ENCODE measurements at regions not wholly inside any gene's neighbourhood (a gene's known extent, or its start where the extent isn't known, plus 50 kb on each side); places are given as distances from the start of the nearest gene placed in this dataset.

GRCh38 chr5:24788829-24789514 lies 144.2 kb upstream of the CDH10 start:
- H3K4me1 ChIP-seq (ENCODE audit: control insufficient read depth, insufficient read depth, low read length), result no peaks in the 10 kb centered on the region
- H3K4me3 ChIP-seq (ENCODE audit: low read length), result no peak overlapping the region
- no peak for ATAC-seq
- H3K9me3 ChIP-seq (ENCODE audit: control insufficient read depth, low read length), result no peaks in the 10 kb centered on the region
- no peak overlapping the region for H3K27ac ChIP-seq (ENCODE audit: low read length)
- intact Hi-C loops (cut with DNase I), result no loop called here
- 73% methylated on average over 2 of the region's 2 CpGs for WGBS
- H3K27me3 ChIP-seq (ENCODE audit: control insufficient read depth, insufficient read depth), result no peaks in the 10 kb centered on the region
- no peak for DNase-seq

- no peak for DNase-seq
- Histone ChIP-seq H3K9me3 (ENCODE audit: control insufficient read depth, low read length) (peaks cover 2% of the 10 kb centered on the region), H3K4me3 (ENCODE audit: low read length) (no peak overlapping the region), H3K4me1 (ENCODE audit: control insufficient read depth, insufficient read depth, low read length) (no peaks in the 10 kb centered on the region), H3K27ac (ENCODE audit: low read length) (no peak overlapping the region), H3K27me3 (ENCODE audit: control insufficient read depth, insufficient read depth) (no peaks in the 10 kb centered on the region)
- WGBS, result 62% methylated on average over 4 of the region's 4 CpGs
- intact Hi-C loops (cut with DNase I), result no loop called here
- no peak for ATAC-seq
Observed at GRCh38 chr5:24786108-24786507, 141.3 kb upstream of the CDH10 start.

- peaks cover 2% of the 10 kb centered on the region for H3K9me3 ChIP-seq (ENCODE audit: control insufficient read depth, low read length)
- no peaks in the 10 kb centered on the region for H3K27me3 ChIP-seq (ENCODE audit: control insufficient read depth, insufficient read depth)
- intact Hi-C loops (cut with DNase I), result no loop called here
- no peak overlapping the region for H3K4me3 ChIP-seq (ENCODE audit: low read length)
- ATAC-seq, result no peak
- DNase-seq, result no peak
- no peak overlapping the region for H3K27ac ChIP-seq (ENCODE audit: low read length)
- H3K4me1 ChIP-seq (ENCODE audit: control insufficient read depth, insufficient read depth, low read length), result no peaks in the 10 kb centered on the region
Observed at GRCh38 chr5:24783596-24783995, 138.8 kb upstream of the CDH10 start.

GRCh38 chr5:24777392-24777791 lies 132.6 kb upstream of the CDH10 start:
- no peak for ATAC-seq

GRCh38 chr5:24773261-24773660 lies 128.5 kb upstream of the CDH10 start:
- no peak overlapping the region for H3K4me3 ChIP-seq (ENCODE audit: low read length)
- WGBS, result 5% methylated on average over 1 of the region's 1 CpG
- H3K27me3 ChIP-seq (ENCODE audit: control insufficient read depth, insufficient read depth), result no peaks in the 10 kb centered on the region
- ATAC-seq (no peak), DNase-seq (no peak)
- no peaks in the 10 kb centered on the region for H3K9me3 ChIP-seq (ENCODE audit: control insufficient read depth, low read length)
- no peaks in the 10 kb centered on the region for H3K4me1 ChIP-seq (ENCODE audit: control insufficient read depth, insufficient read depth, low read length)
- no peak overlapping the region for H3K27ac ChIP-seq (ENCODE audit: low read length)
- intact Hi-C loops (cut with DNase I), result no loop called here

More at GRCh38 chr5:24777392-24777791, 132.6 kb upstream of the CDH10 start:
- DNase-seq, result no peak
- Histone ChIP-seq H3K4me1 (ENCODE audit: control insufficient read depth, insufficient read depth, low read length) (no peaks in the 10 kb centered on the region), H3K27me3 (ENCODE audit: control insufficient read depth, insufficient read depth) (no peaks in the 10 kb centered on the region), H3K9me3 (ENCODE audit: control insufficient read depth, low read length) (peaks cover 2% of the 10 kb centered on the region), H3K4me3 (ENCODE audit: low read length) (no peak overlapping the region), H3K27ac (ENCODE audit: low read length) (no peak overlapping the region)
- 94% methylated on average over 10 of the region's 10 CpGs for WGBS
- intact Hi-C loops (cut with DNase I), result no loop called here

GRCh38 chr5:24767086-24767485 lies 122.3 kb upstream of the CDH10 start:
- Histone ChIP-seq H3K27me3 (ENCODE audit: control insufficient read depth, insufficient read depth) (no peaks in the 10 kb centered on the region), H3K4me3 (ENCODE audit: low read length) (no peak overlapping the region), H3K4me1 (ENCODE audit: control insufficient read depth, insufficient read depth, low read length) (no peaks in the 10 kb centered on the region), H3K27ac (ENCODE audit: low read length) (no peak overlapping the region), H3K9me3 (ENCODE audit: control insufficient read depth, low read length) (peaks cover 10% of the 10 kb centered on the region)
- no peak for DNase-seq
- intact Hi-C loops (cut with DNase I), result no loop called here
- no peak for ATAC-seq

- H3K27me3 ChIP-seq (ENCODE audit: control insufficient read depth, insufficient read depth), result no peaks in the 10 kb centered on the region
- 83% methylated on average over 1 of the region's 1 CpG for WGBS
- no peak for DNase-seq
Observed at GRCh38 chr5:24765219-24765618, 120.4 kb upstream of the CDH10 start.

GRCh38 chr5:24750355-24750754 lies 105.6 kb upstream of the CDH10 start:
- H3K4me3 ChIP-seq (ENCODE audit: low read length), result no peak overlapping the region
- H3K4me1 ChIP-seq (ENCODE audit: control insufficient read depth, insufficient read depth, low read length), result no peaks in the 10 kb centered on the region
- no peaks in the 10 kb centered on the region for H3K27me3 ChIP-seq (ENCODE audit: control insufficient read depth, insufficient read depth)
- WGBS, result 71% methylated on average over 3 of the region's 3 CpGs
- peaks cover 3% of the 10 kb centered on the region for H3K9me3 ChIP-seq (ENCODE audit: control insufficient read depth, low read length)
- no peak overlapping the region for H3K27ac ChIP-seq (ENCODE audit: low read length)
- peak in 1 of 3 donors; percentile 11 for DNase-seq
- ATAC-seq, result no peak
- intact Hi-C loops (cut with DNase I), result no loop called here

More at GRCh38 chr5:24765219-24765618, 120.4 kb upstream of the CDH10 start:
- Histone ChIP-seq H3K4me1 (ENCODE audit: control insufficient read depth, insufficient read depth, low read length) (no peaks in the 10 kb centered on the region), H3K9me3 (ENCODE audit: control insufficient read depth, low read length) (peaks cover 12% of the 10 kb centered on the region), H3K27ac (ENCODE audit: low read length) (no peak overlapping the region), H3K4me3 (ENCODE audit: low read length) (no peak overlapping the region)
- no peak for ATAC-seq
- intact Hi-C loops (cut with DNase I), result no loop called here

- no peaks in the 10 kb centered on the region for H3K27me3 ChIP-seq (ENCODE audit: control insufficient read depth, insufficient read depth)
- no peak overlapping the region for H3K4me3 ChIP-seq (ENCODE audit: low read length)
- DNase-seq (no peak), ATAC-seq (no peak)
- H3K4me1 ChIP-seq (ENCODE audit: control insufficient read depth, insufficient read depth, low read length), result no peaks in the 10 kb centered on the region
- no peak overlapping the region for H3K27ac ChIP-seq (ENCODE audit: low read length)
- intact Hi-C loops (cut with DNase I), result no loop called here
- WGBS, result 82% methylated on average over 3 of the region's 3 CpGs
- peaks cover 3% of the 10 kb centered on the region for H3K9me3 ChIP-seq (ENCODE audit: control insufficient read depth, low read length)
Observed at GRCh38 chr5:24749701-24750100, 104.9 kb upstream of the CDH10 start.

GRCh38 chr5:24747327-24747726 lies 102.5 kb upstream of the CDH10 start:
- intact Hi-C loops (cut with DNase I), result no loop called here
- WGBS, result 73% methylated on average over 6 of the region's 6 CpGs
- H3K9me3 ChIP-seq (ENCODE audit: control insufficient read depth, low read length), result peaks cover 3% of the 10 kb centered on the region
- ATAC-seq, result no peak
- no peak overlapping the region for H3K27ac ChIP-seq (ENCODE audit: low read length)
- H3K4me1 ChIP-seq (ENCODE audit: control insufficient read depth, insufficient read depth, low read length), result no peaks in the 10 kb centered on the region
- no peaks in the 10 kb centered on the region for H3K27me3 ChIP-seq (ENCODE audit: control insufficient read depth, insufficient read depth)
- no peak for DNase-seq
- no peak overlapping the region for H3K4me3 ChIP-seq (ENCODE audit: low read length)

GRCh38 chr5:24742334-24742733 lies 97.6 kb upstream of the CDH10 start:
- ATAC-seq (no peak), DNase-seq (no peak)
- Histone ChIP-seq H3K9me3 (ENCODE audit: control insufficient read depth, low read length) (peaks cover under 1% of the 10 kb centered on the region), H3K27me3 (ENCODE audit: control insufficient read depth, insufficient read depth) (no peaks in the 10 kb centered on the region), H3K27ac (ENCODE audit: low read length) (no peak overlapping the region), H3K4me1 (ENCODE audit: control insufficient read depth, insufficient read depth, low read length) (no peaks in the 10 kb centered on the region), H3K4me3 (ENCODE audit: low read length) (no peak overlapping the region)
- intact Hi-C loops (cut with DNase I), result no loop called here
- 70% methylated on average over 3 of the region's 3 CpGs for WGBS

GRCh38 chr5:24737163-24737562 lies 92.4 kb upstream of the CDH10 start:
- ATAC-seq (no peak), DNase-seq (no peak)
- no peak overlapping the region for H3K27ac ChIP-seq (ENCODE audit: low read length)
- no peaks in the 10 kb centered on the region for H3K4me1 ChIP-seq (ENCODE audit: control insufficient read depth, insufficient read depth, low read length)
- no peak overlapping the region for H3K4me3 ChIP-seq (ENCODE audit: low read length)
- H3K27me3 ChIP-seq (ENCODE audit: control insufficient read depth, insufficient read depth), result no peaks in the 10 kb centered on the region
- no peaks in the 10 kb centered on the region for H3K9me3 ChIP-seq (ENCODE audit: control insufficient read depth, low read length)
- intact Hi-C loops (cut with DNase I), result no loop called here
